NK-92 treated with Interleukin-12 subunit alpha and Interleukin-12 subunit beta, amount 100 ng/mL, for 24 hours (cell line): ENCODE measurements at regions not wholly inside any gene's neighbourhood (a gene's known extent, or its start where the extent isn't known, plus 50 kb on each side); places are given as distances from the start of the nearest gene placed in this dataset.

ENCODE experiments used
- DNase-seq: peaks from one replicate; lab custom pipeline; 2025; lab: John Stamatoyannopoulos, UW

GRCh38 chr7:156102267-156102666 is 290.0 kb upstream of the SHH start:
- no peak for DNase-seq

- no peak for DNase-seq
Observed at GRCh38 chr7:156101355-156101754, 289.1 kb upstream of the SHH start.

- no peak for DNase-seq
Observed at GRCh38 chr7:156100086-156100485, 287.8 kb upstream of the SHH start.

- DNase-seq, result no peak
Observed at GRCh38 chr7:156099085-156099484, 286.8 kb upstream of the SHH start.

GRCh38 chr7:156096771-156097538 is 284.7 kb upstream of the SHH start:
- DNase-seq, result no peak

GRCh38 chr7:156095908-156096539 is 283.8 kb upstream of the SHH start:
- no peak for DNase-seq

GRCh38 chr7:156094350-156095146 is 282.3 kb upstream of the SHH start:
- DNase-seq, result no peak

GRCh38 chr7:156092307-156092706 is 280.0 kb upstream of the SHH start:
- DNase-seq, result no peak

- no peak for DNase-seq
Observed at GRCh38 chr7:156091519-156092080, 279.3 kb upstream of the SHH start.

GRCh38 chr7:156090988-156091387 is 278.7 kb upstream of the SHH start:
- no peak for DNase-seq

GRCh38 chr7:156089222-156089621 is 277.0 kb upstream of the SHH start:
- no peak for DNase-seq

- no peak for DNase-seq
Observed at GRCh38 chr7:156088115-156088514, 275.9 kb upstream of the SHH start.

- no peak for DNase-seq
Observed at GRCh38 chr7:156082048-156083040, 270.1 kb upstream of the SHH start.

- DNase-seq, result no peak
Observed at GRCh38 chr7:156080596-156080995, 268.3 kb upstream of the SHH start.

GRCh38 chr7:156080046-156080445 is 267.8 kb upstream of the SHH start:
- no peak for DNase-seq

GRCh38 chr7:156079156-156079555 is 266.9 kb upstream of the SHH start:
- no peak for DNase-seq

- no peak for DNase-seq
Observed at GRCh38 chr7:156074982-156075615, 262.8 kb upstream of the SHH start.

GRCh38 chr7:156074084-156074483 is 261.8 kb upstream of the SHH start:
- no peak for DNase-seq

GRCh38 chr7:156073366-156074052 is 261.2 kb upstream of the SHH start:
- DNase-seq, result no peak

- no peak for DNase-seq
Observed at GRCh38 chr7:156071612-156072011, 259.3 kb upstream of the SHH start.
